ENCODE measurements at regions not wholly inside any gene's neighbourhood (a gene's known extent, or its start where the extent isn't known, plus 50 kb on each side); places are given as distances from the start of the nearest gene placed in this dataset.
"Not testable (repeated sequence)": the region's sequence is repeated elsewhere in the genome, so short reads cannot be mapped to it uniquely, and the experiment has no call there.

GRCh38 chr6:93829757-93830156 lies 410.4 kb upstream of the EPHA7 start:
- intact Hi-C loops (cut with DNase I; ENCODE audit: low total_unique reads); H3K9me3 ChIP-seq; H3K27ac ChIP-seq; H3K4me1 ChIP-seq; H3K27me3 ChIP-seq; DNase-seq; H3K36me3 ChIP-seq; H3K4me3 ChIP-seq: not testable (repeated sequence)

GRCh38 chr6:93829009-93829408 lies 409.6 kb upstream of the EPHA7 start:
- Histone ChIP-seq H3K4me3 (no peak overlapping the region), H3K4me1 (no peaks in the 10 kb centered on the region), H3K27me3 (no peaks in the 10 kb centered on the region), H3K27ac (no peak overlapping the region), H3K36me3 (no peaks in the 10 kb centered on the region), H3K9me3 (no peaks in the 10 kb centered on the region)
- TF ChIP-seq CTCF (IDR thresholded peaks at IDR 0.05) (no peak), POLR2A (IDR thresholded peaks at IDR 0.05) (no peak)
- intact Hi-C loops (cut with DNase I; ENCODE audit: low total_unique reads) = no loop called here
- DNase-seq = no peak

- intact Hi-C loops (cut with DNase I; ENCODE audit: low total_unique reads) = no loop called here
These were observed 409.2 kb upstream of the EPHA7 start for GRCh38 chr6:93828553-93828952.

GRCh38 chr6:93827728-93828127 lies 408.4 kb upstream of the EPHA7 start:
- no peak overlapping the region for H3K4me3 ChIP-seq
- H3K4me1 ChIP-seq = no peaks in the 10 kb centered on the region
- no peaks in the 10 kb centered on the region for H3K36me3 ChIP-seq
- no peak overlapping the region for H3K27ac ChIP-seq
- no peaks in the 10 kb centered on the region for H3K9me3 ChIP-seq
- no peaks in the 10 kb centered on the region for H3K27me3 ChIP-seq
- TF ChIP-seq CTCF (IDR thresholded peaks at IDR 0.05) = no peak
- intact Hi-C loops (cut with DNase I; ENCODE audit: low total_unique reads) = no loop called here
- DNase-seq = no peak

More at GRCh38 chr6:93828553-93828952, 409.2 kb upstream of the EPHA7 start:
- Histone ChIP-seq H3K27ac (no peak overlapping the region), H3K4me3 (no peak overlapping the region), H3K36me3 (no peaks in the 10 kb centered on the region), H3K27me3 (no peaks in the 10 kb centered on the region), H3K9me3 (no peaks in the 10 kb centered on the region), H3K4me1 (no peaks in the 10 kb centered on the region)
- DNase-seq = no peak
- TF ChIP-seq POLR2A (IDR thresholded peaks at IDR 0.05) = no peak
- no peak for TF ChIP-seq CTCF (IDR thresholded peaks at IDR 0.05)

- no peak overlapping the region for H3K27ac ChIP-seq
- H3K36me3 ChIP-seq = no peaks in the 10 kb centered on the region
- H3K4me3 ChIP-seq = no peak overlapping the region
- intact Hi-C loops (cut with DNase I; ENCODE audit: low total_unique reads) = no loop called here
- DNase-seq = no peak
- TF ChIP-seq CTCF (IDR thresholded peaks at IDR 0.05) (no peak), POLR2A (IDR thresholded peaks at IDR 0.05) (no peak)
- H3K9me3 ChIP-seq = no peaks in the 10 kb centered on the region
- no peaks in the 10 kb centered on the region for H3K4me1 ChIP-seq
- no peaks in the 10 kb centered on the region for H3K27me3 ChIP-seq
These were observed 406.6 kb upstream of the EPHA7 start for GRCh38 chr6:93825950-93826349.

GRCh38 chr6:93823489-93823888 lies 404.1 kb upstream of the EPHA7 start:
- no peaks in the 10 kb centered on the region for H3K9me3 ChIP-seq
- no peaks in the 10 kb centered on the region for H3K4me1 ChIP-seq
- TF ChIP-seq POLR2A (IDR thresholded peaks at IDR 0.05) = no peak
- no peak for TF ChIP-seq CTCF (IDR thresholded peaks at IDR 0.05)
- H3K27ac ChIP-seq = no peak overlapping the region
- H3K27me3 ChIP-seq = no peaks in the 10 kb centered on the region
- DNase-seq = no peak
- intact Hi-C loops (cut with DNase I; ENCODE audit: low total_unique reads) = no loop called here
- no peaks in the 10 kb centered on the region for H3K36me3 ChIP-seq
- H3K4me3 ChIP-seq = no peak overlapping the region
